ENCODE measurements at regions not wholly inside any gene's neighbourhood (a gene's known extent, or its start where the extent isn't known, plus 50 kb on each side); places are given as distances from the start of the nearest gene placed in this dataset.

DNA sequence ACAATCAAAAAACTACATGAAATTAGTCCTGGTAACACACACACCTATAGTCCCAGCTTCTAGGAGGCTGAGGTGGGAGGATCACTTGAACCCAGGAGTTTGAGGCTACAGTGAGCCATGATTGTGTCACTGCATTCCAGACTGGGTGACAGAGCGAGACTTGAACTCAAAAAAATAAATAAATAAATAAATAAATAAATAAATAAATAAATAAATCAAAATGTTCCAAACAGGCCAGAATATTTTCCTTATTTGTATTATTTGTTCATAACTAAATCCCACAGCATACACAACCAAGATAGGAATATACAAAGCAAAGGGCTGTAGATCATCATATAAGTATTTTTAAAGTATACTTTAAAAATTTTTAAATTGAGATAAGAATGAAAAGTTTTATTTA is 537.2 kb upstream of the CDH8 start:
- no peak overlapping the region for H3K4me3 ChIP-seq (replicated peaks in 1 of 3)
- H3K27me3 ChIP-seq = no peaks in the 10 kb centered on the region
- no peaks in the 10 kb centered on the region for H3K4me1 ChIP-seq
- H3K9me3 ChIP-seq = no peaks in the 10 kb centered on the region
- intact Hi-C loops (cut with DNase I) = no loop called here
- DNase-seq = no peak
- 81 to 96% methylated on average over 1 of the region's 1 CpG for WGBS, 2 donors
- TF ChIP-seq POLR2A (IDR thresholded peaks at IDR 0.05) = no peak
- TF ChIP-seq, protein P1, sequence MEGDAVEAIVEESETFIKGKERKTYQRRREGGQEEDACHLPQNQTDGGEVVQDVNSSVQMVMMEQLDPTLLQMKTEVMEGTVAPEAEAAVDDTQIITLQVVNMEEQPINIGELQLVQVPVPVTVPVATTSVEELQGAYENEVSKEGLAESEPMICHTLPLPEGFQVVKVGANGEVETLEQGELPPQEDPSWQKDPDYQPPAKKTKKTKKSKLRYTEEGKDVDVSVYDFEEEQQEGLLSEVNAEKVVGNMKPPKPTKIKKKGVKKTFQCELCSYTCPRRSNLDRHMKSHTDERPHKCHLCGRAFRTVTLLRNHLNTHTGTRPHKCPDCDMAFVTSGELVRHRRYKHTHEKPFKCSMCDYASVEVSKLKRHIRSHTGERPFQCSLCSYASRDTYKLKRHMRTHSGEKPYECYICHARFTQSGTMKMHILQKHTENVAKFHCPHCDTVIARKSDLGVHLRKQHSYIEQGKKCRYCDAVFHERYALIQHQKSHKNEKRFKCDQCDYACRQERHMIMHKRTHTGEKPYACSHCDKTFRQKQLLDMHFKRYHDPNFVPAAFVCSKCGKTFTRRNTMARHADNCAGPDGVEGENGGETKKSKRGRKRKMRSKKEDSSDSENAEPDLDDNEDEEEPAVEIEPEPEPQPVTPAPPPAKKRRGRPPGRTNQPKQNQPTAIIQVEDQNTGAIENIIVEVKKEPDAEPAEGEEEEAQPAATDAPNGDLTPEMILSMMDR (IDR thresholded peaks at IDR 0.05) = no peak
- H3K36me3 ChIP-seq = no peaks in the 10 kb centered on the region
- no peak overlapping the region for H3K27ac ChIP-seq

DNA sequence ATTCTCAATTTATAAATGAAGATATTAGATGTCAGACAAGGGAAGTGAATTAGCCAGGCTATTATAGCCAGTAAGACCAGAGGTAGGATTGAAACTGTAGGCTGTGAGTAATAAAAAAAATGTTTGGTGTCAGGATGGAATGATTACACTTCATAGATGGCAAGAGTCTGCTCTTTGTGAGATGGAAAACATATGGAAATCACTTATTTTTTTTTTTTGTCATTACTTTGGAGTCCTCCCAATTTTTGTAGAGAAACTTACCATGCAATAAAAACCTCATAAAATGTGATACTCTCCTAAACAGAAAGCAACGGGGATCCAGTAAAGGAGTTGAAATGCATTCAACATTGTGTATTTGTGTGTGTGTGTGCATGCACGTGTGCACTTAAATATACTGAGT is 532.7 kb upstream of the CDH8 start:
- no peaks in the 10 kb centered on the region for H3K27me3 ChIP-seq
- 83 to 86% methylated on average over 2 of the region's 2 CpGs for WGBS, 2 donors
- no peak overlapping the region for H3K4me3 ChIP-seq (replicated peaks in 1 of 3)
- intact Hi-C loops (cut with DNase I) = no loop called here
- no peaks in the 10 kb centered on the region for H3K9me3 ChIP-seq
- no peaks in the 10 kb centered on the region for H3K4me1 ChIP-seq
- no peak overlapping the region for H3K27ac ChIP-seq
- TF ChIP-seq, protein P1 (IDR thresholded peaks at IDR 0.05) = no peak
- TF ChIP-seq POLR2A (IDR thresholded peaks at IDR 0.05) = no peak
- H3K36me3 ChIP-seq = no peaks in the 10 kb centered on the region
- DNase-seq = no peak

DNA sequence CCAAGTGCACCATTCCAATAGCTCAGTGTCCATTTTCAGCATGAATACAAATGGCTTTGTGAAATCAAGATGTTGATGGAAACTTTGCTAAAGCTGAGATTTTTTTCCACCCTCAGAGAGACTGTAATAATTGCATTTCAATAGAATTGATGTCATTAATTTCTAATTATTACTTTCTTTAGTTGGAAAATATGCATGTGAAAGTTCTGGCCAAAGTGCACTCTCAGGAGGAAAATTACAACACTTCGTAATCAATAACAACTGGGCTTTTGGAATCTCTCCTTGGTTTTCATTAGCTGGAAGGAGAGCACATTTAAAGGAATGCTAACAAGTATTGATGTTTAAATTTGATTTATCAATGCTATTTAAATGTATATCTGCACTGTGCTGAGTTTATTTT is 529.5 kb upstream of the CDH8 start:
- Histone ChIP-seq H3K27ac (no peak overlapping the region), H3K4me1 (no peaks in the 10 kb centered on the region), H3K9me3 (no peaks in the 10 kb centered on the region), H3K36me3 (no peaks in the 10 kb centered on the region), H3K4me3 (replicated peaks in 1 of 3) (no peak overlapping the region), H3K27me3 (no peaks in the 10 kb centered on the region)
- WGBS, 2 donors = 90 to 94% methylated on average over 1 of the region's 1 CpG
- TF ChIP-seq, protein P1 (IDR thresholded peaks at IDR 0.05) = no peak
- no peak for TF ChIP-seq POLR2A (IDR thresholded peaks at IDR 0.05)
- no peak for DNase-seq
- intact Hi-C loops (cut with DNase I) = no loop called here

DNA sequence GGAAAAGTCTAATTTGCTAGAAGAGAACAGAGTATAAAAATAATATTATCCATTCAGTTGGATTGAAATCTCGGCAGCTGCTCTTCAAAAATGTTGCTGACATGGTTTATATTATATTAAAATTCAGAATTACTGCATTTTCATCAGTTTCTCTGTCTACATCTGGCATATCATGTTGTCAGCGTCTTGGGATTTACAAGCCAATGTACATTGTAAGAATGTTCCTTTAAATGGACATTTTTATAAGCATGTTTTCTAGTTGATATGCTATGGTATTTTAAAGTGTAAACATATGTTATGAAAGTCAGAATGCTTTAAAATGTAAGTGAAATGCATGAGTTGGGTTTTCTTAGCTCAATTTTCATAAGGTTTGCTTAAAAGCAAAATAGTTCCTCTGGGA is 528.1 kb upstream of the CDH8 start:
- no peak overlapping the region for H3K4me3 ChIP-seq (replicated peaks in 1 of 3)
- no peaks in the 10 kb centered on the region for H3K27me3 ChIP-seq
- TF ChIP-seq, protein P1 (IDR thresholded peaks at IDR 0.05) = no peak
- TF ChIP-seq POLR2A (IDR thresholded peaks at IDR 0.05) = no peak
- H3K27ac ChIP-seq = no peak overlapping the region
- no peaks in the 10 kb centered on the region for H3K9me3 ChIP-seq
- intact Hi-C loops (cut with DNase I) = no loop called here
- DNase-seq = no peak
- H3K36me3 ChIP-seq = no peaks in the 10 kb centered on the region
- 81 to 88% methylated on average over 2 of the region's 2 CpGs for WGBS, 2 donors
- H3K4me1 ChIP-seq = no peaks in the 10 kb centered on the region

DNA sequence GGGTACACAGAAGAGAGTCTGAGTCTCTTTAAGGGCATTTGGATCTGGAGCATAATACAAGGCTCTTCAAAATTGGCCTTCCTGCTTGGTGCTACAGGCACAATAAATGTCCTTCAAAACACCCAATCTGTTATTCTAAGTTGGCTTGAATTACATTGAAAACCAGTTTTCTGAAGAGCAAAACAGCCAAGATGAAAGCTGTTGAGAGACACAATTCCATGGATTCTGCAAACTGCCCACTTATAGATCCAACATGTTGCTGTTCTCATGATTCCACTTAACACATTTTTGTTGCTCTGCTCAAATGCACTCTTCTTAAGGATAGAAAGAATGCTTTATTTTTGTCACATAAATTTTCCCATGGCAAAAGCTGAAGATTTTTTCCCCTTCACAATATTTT is 525.9 kb upstream of the CDH8 start:
- no peak for TF ChIP-seq POLR2A (IDR thresholded peaks at IDR 0.05)
- TF ChIP-seq, protein P1 (IDR thresholded peaks at IDR 0.05) = no peak
- Histone ChIP-seq H3K27ac (no peak overlapping the region), H3K4me1 (no peaks in the 10 kb centered on the region), H3K9me3 (no peaks in the 10 kb centered on the region), H3K36me3 (no peaks in the 10 kb centered on the region), H3K27me3 (no peaks in the 10 kb centered on the region), H3K4me3 (replicated peaks in 1 of 3) (no peak overlapping the region)
- intact Hi-C loops (cut with DNase I) = no loop called here
- no peak for DNase-seq

Data from thyroid gland (tissue), 4 donors.